Memory B cell (primary cell): ENCODE measurements at regions not wholly inside any gene's neighbourhood (a gene's known extent, or its start where the extent isn't known, plus 50 kb on each side); places are given as distances from the start of the nearest gene placed in this dataset.

Source experiments
- ATAC-seq: fragments of 150-1000 bp; cut with Tn5 transposase; 2 replicates; pipeline ENCODE4 v1.10.0; 2021; ENCODE audit warnings: low read depth, mild to moderate bottlenecking, moderate library complexity
- DNase-seq, 2 donors: peaks; one replicate each; pipeline ENCODE4 v3.0.0; 2022; ENCODE audit warnings: low spot score in 2 of 2
- H3K27ac Mint-ChIP-seq: one replicate; pipeline ENCODE4 v1.8.0; 2022; ENCODE audit warnings: mild to moderate bottlenecking, moderate library complexity, mixed read lengths
- H3K27me3 Mint-ChIP-seq: one replicate; pipeline ENCODE4 v1.8.0; 2022; ENCODE audit warnings: mixed read lengths
- H3K36me3 Mint-ChIP-seq: one replicate; pipeline ENCODE4 v1.8.0; 2022; ENCODE audit warnings: mild to moderate bottlenecking, mixed read lengths
- H3K4me1 Mint-ChIP-seq: one replicate; pipeline ENCODE4 v1.8.0; 2022; ENCODE audit warnings: mixed read lengths
- H3K4me3 Mint-ChIP-seq: one replicate; pipeline ENCODE4 v1.8.0; 2022; ENCODE audit warnings: mild to moderate bottlenecking, moderate library complexity, mixed read lengths
- H3K9me3 Mint-ChIP-seq: one replicate; pipeline ENCODE4 v1.8.0; 2022; ENCODE audit warnings: mixed read lengths

DNA sequence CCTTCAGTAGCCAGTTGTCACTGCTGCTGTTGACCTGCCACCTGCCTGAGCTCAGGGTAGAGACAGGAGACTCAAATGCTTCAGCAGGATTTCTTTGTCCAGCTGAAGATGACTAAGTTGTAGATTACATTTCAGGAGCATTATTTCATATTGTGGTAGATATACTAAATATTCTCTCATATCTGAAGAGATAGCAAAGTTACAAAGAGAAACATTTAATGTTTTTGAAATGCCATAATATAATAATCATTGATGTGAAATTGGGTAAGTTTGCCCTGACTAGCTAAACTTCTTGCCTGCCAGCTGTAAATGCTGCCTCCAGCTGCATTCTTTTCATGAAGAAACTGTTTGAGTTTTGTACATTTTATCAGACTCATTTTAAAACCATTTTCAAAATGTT, 247.6 kb upstream of the CNKSR2 start:
- Mint-ChIP-seq H3K36me3 (no peaks in the 10 kb centered on the region), H3K27ac (no peak overlapping the region), H3K4me3 (no peak overlapping the region), H3K4me1 (no peaks in the 10 kb centered on the region), H3K27me3 (peaks cover 2% of the 10 kb centered on the region), H3K9me3 (no peaks in the 10 kb centered on the region)
- ATAC-seq = no peak
- DNase-seq = no peak

DNA sequence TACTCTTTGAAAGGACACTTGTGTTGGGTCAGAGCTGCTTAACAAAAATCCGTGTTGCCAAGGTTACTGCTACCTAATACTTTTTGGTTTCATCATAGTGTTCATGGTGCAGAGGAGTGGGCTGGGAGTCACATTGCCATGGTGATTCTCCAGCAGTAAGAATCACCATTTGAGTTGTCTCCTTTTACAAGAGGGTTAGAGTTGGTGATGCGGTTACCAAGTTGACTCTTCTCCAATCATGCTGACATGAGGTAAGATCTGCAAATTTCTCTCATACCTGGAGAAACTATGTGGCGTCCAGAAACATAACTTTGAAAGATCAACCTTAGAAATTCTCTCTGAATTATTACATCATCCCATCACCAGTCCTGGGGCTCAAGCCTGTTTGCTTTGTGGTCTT, 242.9 kb upstream of the CNKSR2 start:
- no peak overlapping the region for H3K27ac Mint-ChIP-seq
- H3K27me3 Mint-ChIP-seq = no peaks in the 10 kb centered on the region
- no peaks in the 10 kb centered on the region for H3K4me1 Mint-ChIP-seq
- H3K9me3 Mint-ChIP-seq = no peaks in the 10 kb centered on the region
- no peak for DNase-seq
- H3K4me3 Mint-ChIP-seq = no peak overlapping the region
- no peak for ATAC-seq
- H3K36me3 Mint-ChIP-seq = no peaks in the 10 kb centered on the region

DNA sequence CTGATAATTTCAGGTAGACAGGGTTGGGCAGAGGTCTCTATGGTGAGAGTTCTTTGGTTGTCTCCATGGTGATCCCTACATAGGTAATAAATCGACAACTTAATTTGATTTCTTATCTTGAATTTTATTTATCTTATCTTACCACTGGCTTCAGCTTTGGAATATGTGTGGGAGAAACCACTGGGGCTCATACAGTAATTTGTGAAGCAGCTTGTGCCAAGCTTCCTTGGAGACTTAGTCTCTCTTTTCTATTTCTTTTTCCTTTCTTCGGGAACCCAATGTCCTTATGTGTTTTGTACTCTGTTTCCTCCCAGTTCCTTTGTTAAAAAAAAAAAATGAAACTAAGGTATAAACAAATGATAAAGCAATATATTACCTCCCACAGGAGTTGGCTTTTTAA, 242.4 kb upstream of the CNKSR2 start:
- no peaks in the 10 kb centered on the region for H3K27me3 Mint-ChIP-seq
- no peak overlapping the region for H3K27ac Mint-ChIP-seq
- no peaks in the 10 kb centered on the region for H3K36me3 Mint-ChIP-seq
- H3K9me3 Mint-ChIP-seq = no peaks in the 10 kb centered on the region
- no peak for DNase-seq
- H3K4me3 Mint-ChIP-seq = no peak overlapping the region
- no peak for ATAC-seq
- H3K4me1 Mint-ChIP-seq = no peaks in the 10 kb centered on the region

DNA sequence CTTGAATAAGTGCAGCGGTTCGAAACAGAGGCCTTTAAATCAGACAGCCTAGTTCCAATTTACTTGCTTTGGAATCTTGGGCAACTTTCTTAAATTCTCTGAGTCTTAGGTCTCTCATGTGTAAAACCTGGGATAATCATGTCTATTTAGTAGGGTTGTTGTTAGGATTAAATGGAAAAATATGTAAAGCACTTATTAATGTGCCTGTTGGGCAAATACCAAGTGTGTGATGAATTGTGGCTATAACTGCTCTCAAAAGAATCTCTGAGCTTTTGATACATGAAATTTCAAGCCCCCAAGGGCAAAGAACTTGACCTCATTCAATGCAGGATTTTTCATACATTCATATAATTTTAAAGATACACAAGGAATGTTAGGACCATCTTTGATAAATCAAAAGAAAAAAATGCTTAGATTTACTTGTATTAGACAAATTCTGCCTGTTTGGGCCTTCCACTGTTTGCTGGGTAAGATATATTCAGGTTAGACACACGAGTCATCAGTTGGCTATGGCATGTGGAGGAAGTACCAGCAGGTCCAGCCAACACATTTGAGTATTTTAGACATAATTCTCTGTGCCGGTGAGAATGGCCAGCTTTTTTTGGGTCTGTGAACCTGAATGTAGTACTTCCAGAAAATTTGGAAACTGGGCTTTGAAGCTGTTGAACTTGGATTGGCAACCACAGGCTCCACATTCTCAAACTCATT, 241.4 kb upstream of the CNKSR2 start:
- H3K9me3 Mint-ChIP-seq = no peaks in the 10 kb centered on the region
- no peaks in the 10 kb centered on the region for H3K36me3 Mint-ChIP-seq
- no peak overlapping the region for H3K4me3 Mint-ChIP-seq
- DNase-seq (no peak), ATAC-seq (no peak)
- H3K4me1 Mint-ChIP-seq = no peaks in the 10 kb centered on the region
- no peak overlapping the region for H3K27ac Mint-ChIP-seq
- H3K27me3 Mint-ChIP-seq = no peaks in the 10 kb centered on the region

DNA sequence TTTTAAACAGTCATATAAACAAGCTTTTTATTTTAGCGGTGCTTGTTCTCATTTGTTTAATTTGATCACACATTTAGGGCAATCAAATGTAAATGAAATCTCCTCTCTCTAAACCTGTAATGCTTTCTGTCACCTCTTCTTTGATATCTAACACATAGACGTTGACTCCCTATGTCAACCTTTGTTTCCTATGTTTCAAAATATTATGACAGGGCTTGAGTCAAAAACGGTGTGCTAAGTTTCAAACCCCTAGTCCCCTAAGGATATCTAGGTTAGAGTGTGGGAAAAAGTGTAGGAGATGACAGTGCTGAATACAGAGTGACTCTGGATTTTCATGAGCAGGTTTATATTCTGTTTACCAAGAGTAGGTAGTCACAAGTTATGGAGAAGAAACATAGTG, 224.0 kb upstream of the CNKSR2 start:
- Mint-ChIP-seq H3K36me3 (no peaks in the 10 kb centered on the region), H3K9me3 (peaks cover 2% of the 10 kb centered on the region), H3K27me3 (no peaks in the 10 kb centered on the region), H3K4me1 (no peaks in the 10 kb centered on the region), H3K27ac (no peak overlapping the region), H3K4me3 (no peak overlapping the region)
- no peak for DNase-seq
- no peak for ATAC-seq

DNA sequence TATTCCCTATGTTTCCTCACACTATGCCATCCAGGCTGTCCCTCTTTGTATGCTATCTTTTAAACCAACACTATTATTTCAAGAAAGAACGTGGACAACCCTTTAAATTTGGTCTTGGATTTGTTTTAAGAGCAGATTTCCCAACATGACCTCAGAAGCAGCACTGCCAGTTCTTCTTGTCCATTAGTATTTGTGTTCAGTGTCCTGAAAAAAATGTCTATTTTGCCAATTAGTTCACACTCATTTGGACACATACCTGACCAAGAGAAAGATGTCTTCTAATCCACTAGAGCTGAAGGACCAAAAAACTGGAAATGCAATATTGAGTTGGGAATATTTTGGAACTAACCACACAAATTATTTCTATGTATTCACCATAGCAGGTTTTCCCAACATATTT, 223.2 kb upstream of the CNKSR2 start:
- Mint-ChIP-seq H3K27me3 (no peaks in the 10 kb centered on the region), H3K27ac (no peak overlapping the region), H3K4me1 (no peaks in the 10 kb centered on the region), H3K36me3 (no peaks in the 10 kb centered on the region), H3K9me3 (no peaks in the 10 kb centered on the region), H3K4me3 (no peak overlapping the region)
- ATAC-seq = no peak
- no peak for DNase-seq

DNA sequence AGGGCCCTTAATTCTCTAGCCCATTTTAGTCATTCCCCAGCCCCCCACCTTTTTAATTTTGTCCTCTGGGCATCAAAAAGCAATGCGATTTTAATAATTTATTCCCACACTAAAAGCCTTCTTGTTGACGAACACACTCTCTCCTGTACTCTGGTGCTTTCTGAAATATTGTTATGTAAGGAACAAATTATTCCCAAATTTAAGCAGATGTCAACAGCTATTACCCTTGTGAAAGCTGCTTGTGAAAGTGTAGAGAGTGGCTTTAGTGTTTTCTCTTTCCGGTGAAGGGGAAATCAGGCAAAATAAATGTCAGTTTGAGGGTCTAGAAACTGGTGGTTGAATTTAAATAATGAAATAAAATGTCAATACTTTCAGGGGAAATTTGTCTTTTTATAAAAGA, 221.2 kb upstream of the CNKSR2 start:
- no peaks in the 10 kb centered on the region for H3K36me3 Mint-ChIP-seq
- no peaks in the 10 kb centered on the region for H3K9me3 Mint-ChIP-seq
- DNase-seq (no peak), ATAC-seq (no peak)
- no peaks in the 10 kb centered on the region for H3K27me3 Mint-ChIP-seq
- H3K4me1 Mint-ChIP-seq = no peaks in the 10 kb centered on the region
- no peak overlapping the region for H3K4me3 Mint-ChIP-seq
- no peak overlapping the region for H3K27ac Mint-ChIP-seq

DNA sequence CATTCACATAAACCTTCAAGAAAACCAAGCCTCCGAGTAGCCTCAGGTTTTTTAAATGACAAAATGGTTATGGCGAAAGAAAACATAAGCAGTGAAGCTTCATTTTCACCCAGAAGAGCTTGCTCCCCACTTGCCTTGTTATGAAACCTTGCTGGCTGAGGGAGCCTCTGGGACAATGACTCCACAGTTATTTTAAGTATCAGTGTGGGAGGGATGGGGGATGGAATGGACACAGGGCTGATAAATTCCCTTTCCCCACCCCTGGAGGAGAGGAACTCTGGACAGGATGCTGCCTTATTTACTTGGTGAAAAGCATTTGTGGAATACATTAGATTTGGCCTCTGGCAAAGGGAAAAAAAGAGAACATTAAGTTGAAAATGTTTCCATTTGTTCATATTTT, 220.7 kb upstream of the CNKSR2 start:
- no peaks in the 10 kb centered on the region for H3K4me1 Mint-ChIP-seq
- DNase-seq = no peak
- no peak overlapping the region for H3K27ac Mint-ChIP-seq
- no peak for ATAC-seq
- H3K27me3 Mint-ChIP-seq = no peaks in the 10 kb centered on the region
- no peak overlapping the region for H3K4me3 Mint-ChIP-seq
- H3K9me3 Mint-ChIP-seq = no peaks in the 10 kb centered on the region
- no peaks in the 10 kb centered on the region for H3K36me3 Mint-ChIP-seq

DNA sequence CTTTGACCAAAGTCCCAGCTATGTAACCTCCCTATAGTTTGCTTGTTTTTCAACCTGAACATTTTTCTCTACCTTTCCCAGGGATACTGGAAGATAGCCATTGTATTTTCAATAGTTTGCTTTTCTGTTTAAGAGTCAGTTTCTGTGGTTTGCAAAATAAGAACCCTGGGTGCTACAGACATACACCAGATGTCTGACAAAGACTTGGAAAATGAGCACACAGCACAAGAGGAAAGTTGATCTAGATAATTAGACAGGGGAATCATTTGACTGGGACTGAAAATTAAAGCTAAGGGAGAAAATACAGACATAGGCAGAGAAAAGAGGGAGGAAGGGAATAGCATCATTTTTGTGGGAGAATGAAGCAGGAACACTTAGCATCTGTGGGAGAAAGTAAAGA, 218.3 kb upstream of the CNKSR2 start:
- no peaks in the 10 kb centered on the region for H3K9me3 Mint-ChIP-seq
- H3K36me3 Mint-ChIP-seq = no peaks in the 10 kb centered on the region
- H3K4me3 Mint-ChIP-seq = no peak overlapping the region
- no peak for ATAC-seq
- H3K27me3 Mint-ChIP-seq = no peaks in the 10 kb centered on the region
- H3K4me1 Mint-ChIP-seq = no peaks in the 10 kb centered on the region
- no peak overlapping the region for H3K27ac Mint-ChIP-seq
- DNase-seq = no peak

DNA sequence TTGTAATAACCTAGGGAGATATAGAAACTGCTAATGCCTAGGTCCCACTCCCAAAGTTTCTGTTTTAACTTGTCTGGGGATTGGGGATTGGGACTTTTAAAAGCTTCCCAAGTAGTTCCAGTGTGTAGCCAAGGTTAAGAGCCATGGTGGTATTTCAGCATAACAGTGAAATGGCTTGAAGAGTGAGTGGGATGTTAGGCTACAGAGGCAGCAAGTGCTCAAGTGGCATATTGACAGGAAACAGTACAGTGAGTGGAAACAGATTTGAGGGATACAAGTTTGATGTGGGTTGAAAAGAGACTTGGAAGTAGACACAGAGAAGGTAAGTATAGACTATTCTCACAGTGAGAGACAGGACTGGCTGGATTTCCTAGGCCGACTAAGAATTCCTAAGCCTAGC, 217.6 kb upstream of the CNKSR2 start:
- Mint-ChIP-seq H3K36me3 (no peaks in the 10 kb centered on the region), H3K4me1 (no peaks in the 10 kb centered on the region), H3K9me3 (no peaks in the 10 kb centered on the region), H3K27ac (no peak overlapping the region), H3K27me3 (no peaks in the 10 kb centered on the region), H3K4me3 (no peak overlapping the region)
- ATAC-seq (no peak), DNase-seq (no peak)

DNA sequence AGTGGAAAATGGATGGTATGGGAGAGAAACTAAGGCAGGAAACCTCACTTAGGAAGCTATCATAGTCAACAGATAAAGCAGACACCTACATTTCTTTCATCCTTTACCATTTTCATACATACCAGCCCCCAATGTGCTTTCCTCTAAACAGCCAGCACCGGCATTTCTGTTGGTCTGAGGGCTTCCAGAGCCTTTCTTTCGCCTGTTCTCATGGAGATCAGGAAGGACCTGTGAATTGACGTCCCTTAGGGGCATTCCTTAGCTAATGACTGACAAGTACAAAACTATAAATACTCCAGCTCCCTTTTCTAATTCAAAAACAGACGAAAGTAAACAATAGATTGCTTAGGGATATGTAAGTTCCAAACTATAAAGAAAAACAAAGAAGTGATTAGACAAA, 215.5 kb upstream of the CNKSR2 start:
- ATAC-seq (no peak), DNase-seq (no peak)
- Mint-ChIP-seq H3K4me1 (no peaks in the 10 kb centered on the region), H3K36me3 (no peaks in the 10 kb centered on the region), H3K27me3 (no peaks in the 10 kb centered on the region), H3K27ac (no peak overlapping the region), H3K4me3 (no peak overlapping the region), H3K9me3 (no peaks in the 10 kb centered on the region)

DNA sequence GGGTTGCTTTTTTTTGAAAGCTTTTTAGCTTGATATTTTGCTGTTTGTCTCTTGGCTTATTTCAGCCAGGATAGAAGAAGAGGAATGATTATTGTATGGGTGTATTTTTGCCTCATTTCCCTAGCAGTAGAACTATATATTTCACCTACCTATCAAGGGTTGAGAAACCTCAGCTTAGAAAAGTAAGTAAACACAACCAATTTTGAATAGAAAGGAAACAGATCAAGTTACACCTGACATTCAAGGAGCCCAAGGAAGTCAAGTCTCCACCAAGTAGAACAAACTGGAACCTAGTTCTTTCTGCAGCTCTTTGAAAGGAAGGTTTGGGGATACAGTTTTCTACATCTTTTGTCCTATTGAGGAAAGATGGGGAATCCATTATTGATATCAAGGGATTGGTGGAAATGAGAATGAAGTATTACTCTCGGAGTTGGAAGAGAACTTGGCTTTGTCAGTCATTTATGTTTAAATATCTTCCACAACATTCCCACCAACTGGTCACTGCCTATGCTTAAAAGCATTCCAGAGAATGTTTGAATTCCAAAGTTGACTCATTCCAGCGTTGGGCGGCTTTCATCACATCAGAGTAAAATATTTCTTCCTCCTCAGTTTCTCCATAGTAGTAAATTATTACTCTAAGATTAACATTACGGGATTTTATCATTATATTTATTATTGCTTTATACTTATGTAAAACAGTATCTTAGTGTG, 207.8 kb upstream of the CNKSR2 start:
- Mint-ChIP-seq H3K27me3 (no peaks in the 10 kb centered on the region), H3K4me3 (no peak overlapping the region), H3K9me3 (no peaks in the 10 kb centered on the region), H3K27ac (no peak overlapping the region), H3K36me3 (no peaks in the 10 kb centered on the region), H3K4me1 (no peaks in the 10 kb centered on the region)
- ATAC-seq = no peak
- no peak for DNase-seq

DNA sequence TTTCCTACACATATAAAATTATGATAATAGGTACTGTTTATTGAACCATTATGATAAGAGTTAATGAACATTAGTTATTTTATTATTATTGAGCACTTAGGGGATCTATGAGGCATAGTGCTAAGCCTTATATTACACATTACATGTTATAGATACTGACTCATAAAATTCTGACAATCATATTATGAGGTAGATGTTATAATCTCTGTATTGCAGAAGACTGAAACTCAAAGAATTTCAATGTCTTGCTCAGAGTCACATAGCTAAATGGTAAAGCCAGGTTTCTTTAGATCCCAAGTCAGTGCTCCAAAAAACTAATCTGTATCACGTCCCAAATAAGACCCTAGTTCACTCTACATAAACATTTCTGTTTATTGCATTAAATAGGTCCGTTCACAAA, 207.2 kb upstream of the CNKSR2 start:
- ATAC-seq = no peak
- DNase-seq = no peak
- no peaks in the 10 kb centered on the region for H3K9me3 Mint-ChIP-seq
- no peak overlapping the region for H3K27ac Mint-ChIP-seq
- no peaks in the 10 kb centered on the region for H3K36me3 Mint-ChIP-seq
- H3K4me1 Mint-ChIP-seq = no peaks in the 10 kb centered on the region
- no peaks in the 10 kb centered on the region for H3K27me3 Mint-ChIP-seq
- H3K4me3 Mint-ChIP-seq = no peak overlapping the region

DNA sequence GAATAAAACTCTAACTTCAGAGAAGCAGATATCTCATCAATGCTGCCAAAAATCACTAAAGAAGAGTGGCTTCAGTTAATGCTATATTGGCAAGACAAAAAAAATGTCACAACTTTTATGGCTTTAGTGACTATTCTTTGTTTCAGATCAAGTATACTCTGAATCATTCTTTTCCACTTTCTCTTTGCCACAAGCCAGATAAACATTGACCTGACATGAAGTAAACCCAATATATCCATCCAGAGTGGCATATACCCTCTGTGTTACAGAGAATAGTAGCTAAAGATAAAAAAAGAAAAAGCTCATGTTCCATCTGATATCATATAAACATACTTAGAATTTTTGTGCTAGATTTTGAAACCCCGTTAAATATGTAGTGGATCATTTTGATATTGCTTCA, 206.7 kb upstream of the CNKSR2 start:
- Mint-ChIP-seq H3K4me3 (no peak overlapping the region), H3K27me3 (no peaks in the 10 kb centered on the region), H3K36me3 (no peaks in the 10 kb centered on the region), H3K9me3 (no peaks in the 10 kb centered on the region), H3K4me1 (no peaks in the 10 kb centered on the region), H3K27ac (no peak overlapping the region)
- DNase-seq = no peak
- no peak for ATAC-seq
